IMR-90 (cell line): ENCODE measurements at regions not wholly inside any gene's neighbourhood (a gene's known extent, or its start where the extent isn't known, plus 50 kb on each side); places are given as distances from the start of the nearest gene placed in this dataset.

Source experiments
- BHLHE40 ChIP-seq: fragments of 150-350 bp; IDR thresholded peaks from 2 replicates; pipeline ENCODE4 v1.6.1; 2016; ENCODE audit warnings: mild to moderate bottlenecking, low read depth, low read length
- FOS ChIP-seq: fragments of 150-350 bp; IDR thresholded peaks from 2 replicates; pipeline ENCODE4 v1.6.1; 2016; ENCODE audit warnings: low read depth, low read length
- MXI1 ChIP-seq: IDR thresholded peaks from 2 replicates; pipeline ENCODE4 v1.6.1; 2012; ENCODE audit warnings: low read depth, mild to moderate bottlenecking, low read length, moderate library complexity, borderline replicate concordance
- NFE2L2 ChIP-seq: fragments of 150-350 bp; IDR thresholded peaks from 2 replicates; pipeline ENCODE4 v1.6.1; 2016; ENCODE audit warnings: low read depth, mild to moderate bottlenecking, low read length
- POLR2A ChIP-seq: IDR thresholded peaks from 2 replicates; pipeline ENCODE4 v1.6.1; 2012; ENCODE audit warnings: mild to moderate bottlenecking, low read depth, low read length
- RCOR1 ChIP-seq: IDR thresholded peaks from 2 replicates; pipeline ENCODE4 v1.6.1; 2012; ENCODE audit warnings: mild to moderate bottlenecking, low read length, improper control_type of control experiment; ENCODE audit not compliant: insufficient replicate concordance
- SMC3 ChIP-seq: fragments of 150-350 bp; IDR thresholded peaks from 2 replicates; pipeline ENCODE4 v1.6.1; 2016; ENCODE audit warnings: low read depth, mild to moderate bottlenecking, antibody characterized with exemption, low read length, moderate library complexity
- TF ChIP-seq, protein P1 (sequence below): conservative IDR thresholded peaks from 2 replicates; pipeline ENCODE4 v1.5.1; 2012; ENCODE audit warnings: mild to moderate bottlenecking, low read depth, low read length, improper control_type of control experiment
- TF ChIP-seq, protein P2 (sequence below): fragments of 150-350 bp; IDR thresholded peaks from 2 replicates; pipeline ENCODE4 v1.6.1; 2017; ENCODE audit warnings: mild to moderate bottlenecking, antibody characterized with exemption, low read length, low read depth
- TF ChIP-seq, protein P3 (sequence below): fragments of 150-350 bp; IDR thresholded peaks from 2 replicates; pipeline ENCODE4 v1.6.1; 2016; ENCODE audit warnings: low read depth, mild to moderate bottlenecking, low read length, moderate library complexity, borderline replicate concordance

DNA sequence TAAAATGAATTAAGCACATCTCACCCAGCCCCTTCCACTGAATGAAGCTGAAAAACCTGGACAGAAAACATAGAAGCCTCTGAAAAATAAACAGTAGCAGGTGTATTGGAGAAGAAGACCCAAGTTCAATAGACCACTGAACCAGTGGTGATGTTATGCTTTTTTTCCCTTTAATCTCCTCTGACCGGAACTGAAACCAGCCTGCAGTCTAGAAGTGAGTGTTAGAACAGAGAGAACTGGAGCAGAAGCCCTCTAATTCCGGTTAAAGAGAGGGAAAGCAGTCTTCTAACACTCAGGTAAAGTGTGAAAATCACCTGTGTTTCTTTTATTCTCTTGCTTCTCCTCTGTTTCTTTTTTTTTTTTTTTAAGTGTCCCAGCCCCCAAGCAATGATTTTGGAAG is 83.5 kb upstream of the CCL21 start:
- TF ChIP-seq POLR2A: no peak
- TF ChIP-seq, protein P1, sequence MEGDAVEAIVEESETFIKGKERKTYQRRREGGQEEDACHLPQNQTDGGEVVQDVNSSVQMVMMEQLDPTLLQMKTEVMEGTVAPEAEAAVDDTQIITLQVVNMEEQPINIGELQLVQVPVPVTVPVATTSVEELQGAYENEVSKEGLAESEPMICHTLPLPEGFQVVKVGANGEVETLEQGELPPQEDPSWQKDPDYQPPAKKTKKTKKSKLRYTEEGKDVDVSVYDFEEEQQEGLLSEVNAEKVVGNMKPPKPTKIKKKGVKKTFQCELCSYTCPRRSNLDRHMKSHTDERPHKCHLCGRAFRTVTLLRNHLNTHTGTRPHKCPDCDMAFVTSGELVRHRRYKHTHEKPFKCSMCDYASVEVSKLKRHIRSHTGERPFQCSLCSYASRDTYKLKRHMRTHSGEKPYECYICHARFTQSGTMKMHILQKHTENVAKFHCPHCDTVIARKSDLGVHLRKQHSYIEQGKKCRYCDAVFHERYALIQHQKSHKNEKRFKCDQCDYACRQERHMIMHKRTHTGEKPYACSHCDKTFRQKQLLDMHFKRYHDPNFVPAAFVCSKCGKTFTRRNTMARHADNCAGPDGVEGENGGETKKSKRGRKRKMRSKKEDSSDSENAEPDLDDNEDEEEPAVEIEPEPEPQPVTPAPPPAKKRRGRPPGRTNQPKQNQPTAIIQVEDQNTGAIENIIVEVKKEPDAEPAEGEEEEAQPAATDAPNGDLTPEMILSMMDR: no peak
- TF ChIP-seq SMC3: no peak
- TF ChIP-seq, protein P2, sequence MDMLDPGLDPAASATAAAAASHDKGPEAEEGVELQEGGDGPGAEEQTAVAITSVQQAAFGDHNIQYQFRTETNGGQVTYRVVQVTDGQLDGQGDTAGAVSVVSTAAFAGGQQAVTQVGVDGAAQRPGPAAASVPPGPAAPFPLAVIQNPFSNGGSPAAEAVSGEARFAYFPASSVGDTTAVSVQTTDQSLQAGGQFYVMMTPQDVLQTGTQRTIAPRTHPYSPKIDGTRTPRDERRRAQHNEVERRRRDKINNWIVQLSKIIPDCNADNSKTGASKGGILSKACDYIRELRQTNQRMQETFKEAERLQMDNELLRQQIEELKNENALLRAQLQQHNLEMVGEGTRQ: no peak
- no peak for TF ChIP-seq MXI1
- TF ChIP-seq BHLHE40: no peak
- no peak for TF ChIP-seq NFE2L2
- TF ChIP-seq RCOR1: no peak
- TF ChIP-seq FOS: no peak
- TF ChIP-seq, protein P3, sequence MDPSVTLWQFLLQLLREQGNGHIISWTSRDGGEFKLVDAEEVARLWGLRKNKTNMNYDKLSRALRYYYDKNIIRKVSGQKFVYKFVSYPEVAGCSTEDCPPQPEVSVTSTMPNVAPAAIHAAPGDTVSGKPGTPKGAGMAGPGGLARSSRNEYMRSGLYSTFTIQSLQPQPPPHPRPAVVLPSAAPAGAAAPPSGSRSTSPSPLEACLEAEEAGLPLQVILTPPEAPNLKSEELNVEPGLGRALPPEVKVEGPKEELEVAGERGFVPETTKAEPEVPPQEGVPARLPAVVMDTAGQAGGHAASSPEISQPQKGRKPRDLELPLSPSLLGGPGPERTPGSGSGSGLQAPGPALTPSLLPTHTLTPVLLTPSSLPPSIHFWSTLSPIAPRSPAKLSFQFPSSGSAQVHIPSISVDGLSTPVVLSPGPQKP: no peak
